ENCODE measurements at regions not wholly inside any gene's neighbourhood (a gene's known extent, or its start where the extent isn't known, plus 50 kb on each side); places are given as distances from the start of the nearest gene placed in this dataset.

DNA sequence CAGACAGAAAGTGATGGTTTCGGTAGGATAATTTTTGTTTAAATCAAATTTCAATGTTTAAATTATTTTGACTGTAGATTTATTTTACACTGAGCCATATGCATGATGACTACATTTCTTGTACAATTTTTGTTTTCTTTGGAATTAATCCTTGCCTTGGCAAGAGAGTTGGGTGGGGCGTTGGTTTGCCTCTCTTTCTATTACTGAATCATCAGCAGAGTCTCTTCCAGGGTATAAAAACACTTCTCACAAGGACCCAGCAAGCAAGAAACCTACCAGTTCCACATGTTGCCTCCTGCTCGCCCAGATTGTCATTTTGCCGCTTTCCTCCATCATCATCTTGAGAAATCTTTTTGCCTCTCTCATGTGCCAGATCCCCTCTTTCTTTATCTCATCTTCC lies 455.0 kb upstream of the DMAC1 start:
- Histone ChIP-seq H3K4me1 (no peaks in the 10 kb centered on the region), H3K27me3 (no peaks in the 10 kb centered on the region), H3K4me3 (no peak overlapping the region), H3K36me3 (no peaks in the 10 kb centered on the region), H3K9me3 (no peaks in the 10 kb centered on the region), H3K27ac (no peak overlapping the region)
- no peak for FAIRE-seq
- no peak for DNase-seq
- no peak for ATAC-seq
- 90 to 98% methylated on average over 4 of the region's 4 CpGs for WGBS, 2 donors
- intact Hi-C loops (cut with DNase I) = no loop called here
- TF ChIP-seq, protein P1, sequence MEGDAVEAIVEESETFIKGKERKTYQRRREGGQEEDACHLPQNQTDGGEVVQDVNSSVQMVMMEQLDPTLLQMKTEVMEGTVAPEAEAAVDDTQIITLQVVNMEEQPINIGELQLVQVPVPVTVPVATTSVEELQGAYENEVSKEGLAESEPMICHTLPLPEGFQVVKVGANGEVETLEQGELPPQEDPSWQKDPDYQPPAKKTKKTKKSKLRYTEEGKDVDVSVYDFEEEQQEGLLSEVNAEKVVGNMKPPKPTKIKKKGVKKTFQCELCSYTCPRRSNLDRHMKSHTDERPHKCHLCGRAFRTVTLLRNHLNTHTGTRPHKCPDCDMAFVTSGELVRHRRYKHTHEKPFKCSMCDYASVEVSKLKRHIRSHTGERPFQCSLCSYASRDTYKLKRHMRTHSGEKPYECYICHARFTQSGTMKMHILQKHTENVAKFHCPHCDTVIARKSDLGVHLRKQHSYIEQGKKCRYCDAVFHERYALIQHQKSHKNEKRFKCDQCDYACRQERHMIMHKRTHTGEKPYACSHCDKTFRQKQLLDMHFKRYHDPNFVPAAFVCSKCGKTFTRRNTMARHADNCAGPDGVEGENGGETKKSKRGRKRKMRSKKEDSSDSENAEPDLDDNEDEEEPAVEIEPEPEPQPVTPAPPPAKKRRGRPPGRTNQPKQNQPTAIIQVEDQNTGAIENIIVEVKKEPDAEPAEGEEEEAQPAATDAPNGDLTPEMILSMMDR (IDR thresholded peaks at IDR 0.05) = no peak

DNA sequence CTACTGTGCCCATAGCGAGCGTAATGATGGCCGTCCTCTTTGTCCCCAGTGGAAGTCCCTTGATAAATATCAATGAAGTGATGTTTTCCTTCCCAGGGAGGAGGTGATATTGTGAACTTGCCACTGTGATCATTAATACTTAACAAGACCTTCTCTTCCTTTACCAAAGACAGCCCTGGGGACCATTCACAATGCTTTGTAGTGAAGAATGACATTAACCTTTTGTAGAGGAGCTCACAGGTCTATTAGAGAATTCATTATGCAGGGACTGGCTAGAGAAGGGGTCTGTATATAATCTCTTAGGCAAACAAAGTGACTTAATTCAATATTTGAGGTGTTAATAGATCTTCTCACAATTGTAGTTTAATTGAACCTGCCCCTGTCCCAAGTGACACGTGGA lies 452.9 kb upstream of the DMAC1 start:
- Histone ChIP-seq H3K27ac (no peak overlapping the region), H3K27me3 (no peaks in the 10 kb centered on the region), H3K4me3 (no peak overlapping the region), H3K4me1 (no peaks in the 10 kb centered on the region), H3K9me3 (no peaks in the 10 kb centered on the region), H3K36me3 (no peaks in the 10 kb centered on the region)
- no peak for FAIRE-seq
- ATAC-seq = no peak
- no peak for DNase-seq
- intact Hi-C loops (cut with DNase I) = no loop called here
- WGBS, 2 donors = 91 to 93% methylated on average over 4 of the region's 4 CpGs
- TF ChIP-seq, protein P1 (IDR thresholded peaks at IDR 0.05) = no peak

DNA sequence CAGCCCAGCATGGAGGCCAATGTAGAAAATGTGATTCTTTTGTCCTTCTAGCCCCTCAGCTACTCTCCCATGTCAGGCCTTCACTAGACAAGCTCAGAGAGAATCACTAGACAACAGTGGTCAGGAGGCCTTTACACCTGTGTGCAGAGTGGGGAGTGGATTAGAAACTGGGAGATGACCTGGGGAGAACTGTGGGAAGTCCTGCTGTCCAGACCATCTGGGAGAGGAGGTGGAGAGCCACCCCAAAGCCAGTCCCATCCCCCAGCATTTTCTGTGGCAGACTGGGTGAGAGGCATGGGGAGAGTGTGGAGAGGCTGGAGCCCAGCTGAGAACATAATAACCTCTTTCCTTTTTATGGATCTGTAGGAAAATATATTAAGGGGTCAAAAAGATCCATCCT lies 452.0 kb upstream of the DMAC1 start:
- DNase-seq (no peak), FAIRE-seq (no peak), ATAC-seq (peak in 1 of 4 donors; percentile 49)
- H3K9me3 ChIP-seq = no peaks in the 10 kb centered on the region
- no peaks in the 10 kb centered on the region for H3K36me3 ChIP-seq
- intact Hi-C loops (cut with DNase I) = no loop called here
- no peaks in the 10 kb centered on the region for H3K4me1 ChIP-seq
- TF ChIP-seq, protein P1 (IDR thresholded peaks at IDR 0.05) = no peak
- H3K4me3 ChIP-seq = no peak overlapping the region
- no peaks in the 10 kb centered on the region for H3K27me3 ChIP-seq
- H3K27ac ChIP-seq = no peak overlapping the region

DNA sequence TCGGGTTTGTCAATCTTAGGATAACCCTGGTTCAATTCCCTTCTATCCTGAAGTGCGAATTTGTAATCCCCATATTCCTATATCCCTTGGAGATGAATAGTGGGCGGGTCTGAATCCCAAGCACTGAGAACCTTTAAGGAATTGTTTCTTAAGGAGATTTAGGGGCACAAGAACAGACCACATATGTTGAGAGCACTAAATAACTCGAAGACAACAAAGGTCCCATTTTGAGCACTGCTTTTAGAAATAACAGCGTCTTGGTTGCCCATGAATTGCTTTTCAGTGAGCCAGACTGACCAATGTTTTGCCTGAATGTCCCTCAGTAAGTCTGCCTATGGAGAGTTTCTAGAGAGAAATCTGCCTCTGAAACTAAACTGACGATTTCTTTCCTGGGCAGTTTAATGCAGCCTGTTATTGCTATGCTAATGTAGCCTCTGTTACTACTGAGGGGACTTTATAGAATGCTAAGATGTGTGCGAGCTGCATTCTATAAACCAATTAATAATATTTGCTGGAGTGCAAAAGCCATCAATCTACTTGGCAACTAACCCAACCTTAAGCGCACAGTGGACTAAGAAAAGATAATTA lies 445.0 kb upstream of the DMAC1 start:
- FAIRE-seq = no peak
- Histone ChIP-seq H3K27ac (no peak overlapping the region), H3K36me3 (no peaks in the 10 kb centered on the region), H3K4me1 (no peaks in the 10 kb centered on the region), H3K4me3 (no peak overlapping the region), H3K27me3 (no peaks in the 10 kb centered on the region), H3K9me3 (no peaks in the 10 kb centered on the region)
- no peak for ATAC-seq
- WGBS, 2 donors = 82 to 89% methylated on average over 8 of the region's 8 CpGs
- intact Hi-C loops (cut with DNase I) = no loop called here
- TF ChIP-seq, protein P1 (IDR thresholded peaks at IDR 0.05) = no peak
- no peak for DNase-seq

DNA sequence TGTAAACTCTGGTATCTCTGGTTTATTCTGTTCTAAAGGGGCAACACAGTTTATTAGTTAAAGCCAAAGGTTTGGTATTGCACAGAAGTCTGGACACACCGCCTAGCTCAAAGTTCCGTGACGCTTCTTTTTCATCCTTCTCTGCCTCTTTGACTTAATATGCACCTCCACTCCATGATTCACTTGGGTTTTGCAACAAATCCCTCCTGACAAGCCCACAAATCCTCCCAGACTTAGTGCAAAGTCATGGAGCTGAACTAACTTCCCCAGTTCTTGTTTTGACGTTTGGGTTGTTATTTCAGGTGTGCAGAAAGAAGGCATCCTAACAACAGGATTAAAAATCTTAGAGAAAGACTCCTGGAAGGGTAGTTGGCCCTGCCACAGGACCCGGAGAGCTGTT lies 441.6 kb upstream of the DMAC1 start:
- TF ChIP-seq, protein P1 (IDR thresholded peaks at IDR 0.05) = no peak
- no peaks in the 10 kb centered on the region for H3K9me3 ChIP-seq
- no peaks in the 10 kb centered on the region for H3K27me3 ChIP-seq
- DNase-seq = no peak
- no peaks in the 10 kb centered on the region for H3K36me3 ChIP-seq
- ATAC-seq = no peak
- FAIRE-seq = no peak
- intact Hi-C loops (cut with DNase I) = no loop called here
- H3K4me3 ChIP-seq = no peak overlapping the region
- H3K27ac ChIP-seq = no peak overlapping the region
- 80 to 83% methylated on average over 5 of the region's 5 CpGs for WGBS, 2 donors
- no peaks in the 10 kb centered on the region for H3K4me1 ChIP-seq

All from pancreas (tissue), 10 donors.